ENCODE measurements at regions not wholly inside any gene's neighbourhood (a gene's known extent, or its start where the extent isn't known, plus 50 kb on each side); places are given as distances from the start of the nearest gene placed in this dataset.
A peak's percentile ranks its signal among the peaks of the same experiment; 100 is the strongest.

- no peak for DNase-seq (ENCODE audit: low spot score)
These were observed 52.4 kb upstream of the FICD start for GRCh38 chr12:108462686-108463085.

- no peak for DNase-seq (ENCODE audit: low spot score)
These were observed 53.9 kb upstream of the FICD start for GRCh38 chr12:108461058-108461660.

GRCh38 chr12:108459149-108459548 lies 55.9 kb upstream of the FICD start:
- DNase-seq (ENCODE audit: low spot score) = no peak

GRCh38 chr12:108457734-108458361 lies 57.2 kb upstream of the FICD start:
- DNase-seq (ENCODE audit: low spot score) = no peak

- DNase-seq (ENCODE audit: low spot score) = peak; percentile 70
These were observed 57.9 kb upstream of the FICD start for GRCh38 chr12:108457006-108457733.

GRCh38 chr12:108455706-108456105 lies 59.4 kb upstream of the FICD start:
- no peak for DNase-seq (ENCODE audit: low spot score)

GRCh38 chr12:108454539-108455139 lies 60.4 kb upstream of the FICD start:
- DNase-seq (ENCODE audit: low spot score) = no peak

GRCh38 chr12:108449478-108449877 lies 65.6 kb upstream of the FICD start:
- no peak for DNase-seq (ENCODE audit: low spot score)

- DNase-seq (ENCODE audit: low spot score) = no peak
These were observed 66.8 kb upstream of the FICD start for GRCh38 chr12:108448246-108448645.

- DNase-seq (ENCODE audit: low spot score) = no peak
These were observed 67.8 kb upstream of the FICD start for GRCh38 chr12:108447168-108447832.

GRCh38 chr12:108446766-108447165 lies 68.3 kb upstream of the FICD start:
- DNase-seq (ENCODE audit: low spot score) = no peak

- no peak for DNase-seq (ENCODE audit: low spot score)
These were observed 72.2 kb upstream of the FICD start for GRCh38 chr12:108442910-108443309.

GRCh38 chr12:108442067-108442466 lies 73.0 kb upstream of the FICD start:
- no peak for DNase-seq (ENCODE audit: low spot score)

GRCh38 chr12:108441549-108441948 lies 73.5 kb upstream of the FICD start:
- no peak for DNase-seq (ENCODE audit: low spot score)

- DNase-seq (ENCODE audit: low spot score) = no peak
These were observed 74.3 kb upstream of the FICD start for GRCh38 chr12:108440736-108441135.

GRCh38 chr12:108438667-108439066 lies 76.4 kb upstream of the FICD start:
- no peak for DNase-seq (ENCODE audit: low spot score)

- DNase-seq (ENCODE audit: low spot score) = no peak
These were observed 82.5 kb upstream of the FICD start for GRCh38 chr12:108432423-108433121.

- DNase-seq (ENCODE audit: low spot score) = no peak
These were observed 84.2 kb upstream of the FICD start for GRCh38 chr12:108430926-108431325.

GRCh38 chr12:108430245-108430644 lies 84.8 kb upstream of the FICD start:
- DNase-seq (ENCODE audit: low spot score) = peak; percentile 10

GRCh38 chr12:108425238-108425795 lies 86.2 kb upstream of the CMKLR1 start:
- no peak for DNase-seq (ENCODE audit: low spot score)

GRCh38 chr12:108424816-108425215 lies 85.7 kb upstream of the CMKLR1 start:
- no peak for DNase-seq (ENCODE audit: low spot score)

All from Ammon's horn (tissue), 1 donor.